ENCODE measurements at regions not wholly inside any gene's neighbourhood (a gene's known extent, or its start where the extent isn't known, plus 50 kb on each side); places are given as distances from the start of the nearest gene placed in this dataset.

GRCh38 chr2:144288438-144288837, 231.5 kb downstream of the ZEB2 start:
- DNase-seq (ENCODE audit: low spot score), result no peak
- in situ Hi-C loops (cut with HindIII; ENCODE audit: low sequenced_read_pairs), result no loop called here

GRCh38 chr2:144285324-144285723, 234.6 kb downstream of the ZEB2 start:
- no peak for DNase-seq (ENCODE audit: low spot score)
- in situ Hi-C loops (cut with HindIII; ENCODE audit: low sequenced_read_pairs), result no loop called here

GRCh38 chr2:144281476-144281875, 238.4 kb downstream of the ZEB2 start:
- no peak for DNase-seq (ENCODE audit: low spot score)

GRCh38 chr2:144280009-144280408, 239.9 kb downstream of the ZEB2 start:
- in situ Hi-C loops (cut with HindIII; ENCODE audit: low sequenced_read_pairs), result no loop called here
- no peak for DNase-seq (ENCODE audit: low spot score)

More at GRCh38 chr2:144281476-144281875, 238.4 kb downstream of the ZEB2 start:
- in situ Hi-C loops (cut with HindIII; ENCODE audit: low sequenced_read_pairs), result no loop called here

GRCh38 chr2:144279165-144279564, 240.8 kb downstream of the ZEB2 start:
- in situ Hi-C loops (cut with HindIII; ENCODE audit: low sequenced_read_pairs), result no loop called here
- DNase-seq (ENCODE audit: low spot score), result no peak

- DNase-seq (ENCODE audit: low spot score), result no peak
- in situ Hi-C loops (cut with HindIII; ENCODE audit: low sequenced_read_pairs), result no loop called here
Measured at GRCh38 chr2:144277622-144278354, 242.1 kb downstream of the ZEB2 start.

GRCh38 chr2:144275340-144275739, 244.6 kb downstream of the ZEB2 start:
- in situ Hi-C loops (cut with HindIII; ENCODE audit: low sequenced_read_pairs), result no loop called here
- no peak for DNase-seq (ENCODE audit: low spot score)

- in situ Hi-C loops (cut with HindIII; ENCODE audit: low sequenced_read_pairs), result no loop called here
- no peak for DNase-seq (ENCODE audit: low spot score)
Measured at GRCh38 chr2:144274131-144274530, 245.8 kb downstream of the ZEB2 start.

GRCh38 chr2:144270951-144271350, 249.0 kb downstream of the ZEB2 start:
- in situ Hi-C loops (cut with HindIII; ENCODE audit: low sequenced_read_pairs), result no loop called here
- no peak for DNase-seq (ENCODE audit: low spot score)

- in situ Hi-C loops (cut with HindIII; ENCODE audit: low sequenced_read_pairs), result no loop called here
- DNase-seq (ENCODE audit: low spot score), result no peak
Measured at GRCh38 chr2:144268036-144268678, 251.8 kb downstream of the ZEB2 start.

- DNase-seq (ENCODE audit: low spot score), result no peak
- in situ Hi-C loops (cut with HindIII; ENCODE audit: low sequenced_read_pairs), result no loop called here
Measured at GRCh38 chr2:144267239-144267638, 252.7 kb downstream of the ZEB2 start.

GRCh38 chr2:144265654-144266053, 254.3 kb downstream of the ZEB2 start:
- no peak for DNase-seq (ENCODE audit: low spot score)
- in situ Hi-C loops (cut with HindIII; ENCODE audit: low sequenced_read_pairs), result no loop called here

GRCh38 chr2:144261966-144262365, 258.0 kb downstream of the ZEB2 start:
- in situ Hi-C loops (cut with HindIII; ENCODE audit: low sequenced_read_pairs), result no loop called here
- DNase-seq (ENCODE audit: low spot score), result no peak

- in situ Hi-C loops (cut with HindIII; ENCODE audit: low sequenced_read_pairs), result no loop called here
- no peak for DNase-seq (ENCODE audit: low spot score)
Measured at GRCh38 chr2:144261336-144261735, 258.6 kb downstream of the ZEB2 start.

GRCh38 chr2:144259332-144259731, 260.6 kb downstream of the ZEB2 start:
- in situ Hi-C loops (cut with HindIII; ENCODE audit: low sequenced_read_pairs), result no loop called here

GRCh38 chr2:144258154-144258553, 261.8 kb downstream of the ZEB2 start:
- DNase-seq (ENCODE audit: low spot score), result no peak

More at GRCh38 chr2:144259332-144259731, 260.6 kb downstream of the ZEB2 start:
- DNase-seq (ENCODE audit: low spot score), result no peak

GRCh38 chr2:144256996-144257707, 262.8 kb downstream of the ZEB2 start:
- in situ Hi-C loops (cut with HindIII; ENCODE audit: low sequenced_read_pairs), result no loop called here

More at GRCh38 chr2:144258154-144258553, 261.8 kb downstream of the ZEB2 start:
- in situ Hi-C loops (cut with HindIII; ENCODE audit: low sequenced_read_pairs), result no loop called here

GRCh38 chr2:144254342-144255235, 265.3 kb downstream of the ZEB2 start:
- in situ Hi-C loops (cut with HindIII; ENCODE audit: low sequenced_read_pairs), result no loop called here
- no peak for DNase-seq (ENCODE audit: low spot score)

More at GRCh38 chr2:144256996-144257707, 262.8 kb downstream of the ZEB2 start:
- no peak for DNase-seq (ENCODE audit: low spot score)

GRCh38 chr2:144253743-144254142, 266.2 kb downstream of the ZEB2 start:
- DNase-seq (ENCODE audit: low spot score), result no peak
- in situ Hi-C loops (cut with HindIII; ENCODE audit: low sequenced_read_pairs), result no loop called here

Data from G401 (cell line).